HUES48 (cell line): ENCODE measurements at regions not wholly inside any gene's neighbourhood (a gene's known extent, or its start where the extent isn't known, plus 50 kb on each side); places are given as distances from the start of the nearest gene placed in this dataset.
"Not testable (repeated sequence)": the region's sequence is repeated elsewhere in the genome, so short reads cannot be mapped to it uniquely, and the experiment has no call there.

Experiments used
- H3K27ac ChIP-seq: one replicate; pipeline ENCODE4 v1.7.0; 2013; ENCODE audit warnings: low read depth, low read length, inconsistent platforms
- H3K27me3 ChIP-seq: 2 replicates; pipeline ENCODE4 v1.6.1; 2013; ENCODE audit warnings: mild to moderate bottlenecking, low read length; ENCODE audit not compliant: control insufficient read depth, insufficient read depth
- H3K36me3 ChIP-seq: 2 replicates; pipeline ENCODE4 v1.6.1; 2013; ENCODE audit warnings: low read length; ENCODE audit not compliant: control insufficient read depth, insufficient read depth
- H3K4me1 ChIP-seq: 2 replicates; pipeline ENCODE4 v1.6.1; 2013; ENCODE audit warnings: mild to moderate bottlenecking, low read length; ENCODE audit not compliant: control insufficient read depth, insufficient read depth
- H3K4me3 ChIP-seq: 2 replicates; pipeline ENCODE4 v1.5.1; 2013; ENCODE audit warnings: mild to moderate bottlenecking, low read depth, low read length
- H3K9ac ChIP-seq: 2 replicates; pipeline ENCODE4 v1.6.1; 2013; ENCODE audit warnings: mild to moderate bottlenecking, low read depth, low read length, moderate library complexity
- H3K9me3 ChIP-seq: 2 replicates; pipeline ENCODE4 v1.6.1; 2013; ENCODE audit warnings: low read length; ENCODE audit not compliant: control insufficient read depth, insufficient read depth

DNA sequence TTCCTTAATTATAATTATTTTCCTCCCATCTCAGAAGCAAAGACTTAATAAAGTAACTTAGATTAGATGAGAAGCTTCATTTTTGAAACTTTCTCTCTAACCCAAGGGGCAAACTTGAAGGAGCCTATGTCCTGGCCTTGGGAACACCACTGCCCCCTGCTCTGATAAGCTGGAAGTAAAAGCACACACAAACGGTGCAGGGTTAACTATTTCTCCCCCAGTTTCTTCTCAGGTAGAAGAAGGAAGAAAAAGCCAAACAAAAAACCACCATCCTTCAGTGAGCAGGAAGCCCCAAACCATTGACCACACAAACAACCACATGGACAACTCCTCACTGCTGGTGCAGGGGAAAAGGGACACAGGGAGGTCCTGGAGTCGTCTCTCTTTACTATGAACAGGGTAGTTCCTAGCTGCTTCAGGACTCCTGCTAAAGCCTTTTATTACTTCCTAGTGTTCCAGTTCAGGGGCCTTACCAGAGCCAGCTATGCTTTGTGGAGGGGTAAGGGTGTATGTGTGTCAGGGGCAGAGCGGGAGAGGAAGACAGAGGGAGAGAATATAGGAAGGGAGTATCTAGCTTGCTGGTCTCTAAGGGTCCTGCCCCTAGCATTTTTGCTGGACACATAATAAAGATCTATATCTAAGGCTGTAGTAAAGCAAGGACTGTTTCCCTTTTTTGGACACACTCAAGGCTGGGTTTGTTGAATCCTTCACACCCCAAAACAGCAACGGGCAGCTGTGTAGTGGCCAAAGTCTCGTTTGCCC is 94.0 kb upstream of the UMPS start:
- Histone ChIP-seq H3K27ac (no peak overlapping the region), H3K4me3 (no peak overlapping the region), H3K9me3 (no peaks in the 10 kb centered on the region), H3K4me1 (peaks cover 51% of the 10 kb centered on the region), H3K9ac (no peak overlapping the region), H3K36me3 (no peaks in the 10 kb centered on the region), H3K27me3 (no peaks in the 10 kb centered on the region)

DNA sequence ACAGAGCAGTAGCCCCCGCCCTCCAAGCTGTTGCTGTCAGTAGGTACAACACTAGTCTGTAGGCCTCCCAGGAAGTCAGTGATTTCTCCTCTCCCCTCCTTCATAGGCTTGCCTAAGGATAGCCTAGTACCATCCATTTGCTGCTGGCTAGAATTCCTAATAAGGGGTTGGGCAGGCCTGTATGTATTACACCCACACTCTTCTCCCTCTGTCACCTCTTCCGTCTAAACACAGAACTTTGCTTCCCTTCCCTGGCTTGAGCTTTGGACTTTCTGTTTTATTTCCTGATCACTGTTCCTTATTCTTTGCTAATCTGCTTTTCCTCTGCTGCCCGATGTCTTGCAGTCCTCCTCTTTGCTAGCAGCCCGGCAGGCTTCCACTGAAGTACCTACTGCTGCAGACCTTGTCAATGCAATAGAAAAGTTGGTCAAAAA is 93.4 kb upstream of the UMPS start:
- peaks cover 51% of the 10 kb centered on the region for H3K4me1 ChIP-seq
- H3K4me3 ChIP-seq: no peak overlapping the region
- H3K27me3 ChIP-seq: no peaks in the 10 kb centered on the region
- no peak overlapping the region for H3K27ac ChIP-seq
- H3K9me3 ChIP-seq: no peaks in the 10 kb centered on the region
- H3K9ac ChIP-seq: no peak overlapping the region
- H3K36me3 ChIP-seq: no peaks in the 10 kb centered on the region

DNA sequence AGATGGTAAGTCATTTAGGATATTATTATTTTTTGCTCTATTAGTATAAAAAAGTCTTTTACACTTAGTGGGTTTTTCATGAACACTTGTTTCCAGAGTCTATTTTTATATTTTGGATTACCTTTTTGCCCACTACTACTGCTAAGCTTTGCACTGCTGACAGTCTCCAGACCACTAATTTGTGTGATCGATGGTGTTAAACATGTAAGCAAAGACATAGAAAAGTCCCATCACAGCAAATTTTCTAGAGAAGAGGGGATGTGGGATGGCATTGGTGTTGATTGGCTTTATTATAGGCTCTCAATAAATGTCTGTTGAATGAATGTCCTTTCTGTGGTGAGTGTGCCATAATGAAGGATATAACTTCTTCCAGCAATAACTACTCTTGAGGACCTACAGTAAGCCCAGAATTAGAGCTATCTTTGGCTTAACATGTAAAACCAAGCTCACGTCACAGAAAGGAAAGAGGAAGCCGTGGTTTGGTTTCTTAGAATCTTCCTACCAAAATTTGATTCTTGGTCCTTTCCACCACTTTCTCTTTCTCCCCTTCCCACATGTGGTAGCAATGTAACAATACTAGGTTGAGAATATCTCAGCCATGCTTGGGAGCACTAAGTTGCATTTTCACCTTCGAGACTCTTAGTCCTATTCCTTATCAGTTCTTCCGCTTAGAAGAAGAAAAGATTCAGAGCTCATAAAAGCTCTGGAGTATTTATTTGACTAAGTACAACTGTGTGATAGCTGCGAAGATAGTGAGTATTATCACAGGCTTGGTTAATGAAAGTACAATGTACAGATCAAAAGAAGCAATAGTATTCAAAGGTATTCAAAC is 90.6 kb upstream of the UMPS start:
- Histone ChIP-seq H3K36me3 (no peaks in the 10 kb centered on the region), H3K4me1 (peaks cover 43% of the 10 kb centered on the region), H3K27ac (no peak overlapping the region), H3K9ac (no peak overlapping the region), H3K4me3 (no peak overlapping the region), H3K9me3 (no peaks in the 10 kb centered on the region), H3K27me3 (no peaks in the 10 kb centered on the region)

- Histone ChIP-seq H3K4me1 (peaks cover 31% of the 10 kb centered on the region), H3K27ac (no peak overlapping the region), H3K9ac (no peak overlapping the region), H3K4me3 (no peak overlapping the region), H3K36me3 (no peaks in the 10 kb centered on the region), H3K9me3 (no peaks in the 10 kb centered on the region), H3K27me3 (no peaks in the 10 kb centered on the region)
These were observed 89.5 kb upstream of the UMPS start for GRCh38 chr3:124640635-124641306.

GRCh38 chr3:124643453-124643852 is 86.8 kb upstream of the UMPS start:
- Histone ChIP-seq H3K36me3 (no peaks in the 10 kb centered on the region), H3K27ac (no peak overlapping the region), H3K27me3 (no peaks in the 10 kb centered on the region), H3K4me1 (peaks cover 6% of the 10 kb centered on the region), H3K9ac (no peak overlapping the region), H3K9me3 (no peaks in the 10 kb centered on the region), H3K4me3 (no peak overlapping the region)

DNA sequence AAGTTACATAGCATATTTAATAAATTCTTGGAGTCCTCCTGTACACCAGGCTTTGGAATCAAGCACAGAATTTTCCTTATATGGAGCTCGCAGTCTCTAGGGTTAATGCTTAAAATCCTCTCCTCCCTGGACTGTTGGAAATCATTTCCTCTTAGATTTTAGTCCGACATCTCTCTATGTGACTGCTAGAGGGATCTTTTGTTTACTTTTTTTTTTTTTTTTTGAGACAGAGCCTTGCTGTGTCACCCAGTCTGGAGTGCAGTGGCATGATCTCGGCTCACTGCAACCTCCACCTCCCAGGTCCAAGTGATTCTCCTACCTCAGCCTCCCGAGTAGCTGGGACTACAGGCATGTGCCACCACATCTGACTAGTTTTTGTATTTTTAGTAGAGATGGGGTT is 84.1 kb upstream of the UMPS start:
- not testable (repeated sequence) for H3K9me3 ChIP-seq, H3K4me1 ChIP-seq, H3K4me3 ChIP-seq, H3K27me3 ChIP-seq, H3K9ac ChIP-seq, H3K36me3 ChIP-seq, H3K27ac ChIP-seq

DNA sequence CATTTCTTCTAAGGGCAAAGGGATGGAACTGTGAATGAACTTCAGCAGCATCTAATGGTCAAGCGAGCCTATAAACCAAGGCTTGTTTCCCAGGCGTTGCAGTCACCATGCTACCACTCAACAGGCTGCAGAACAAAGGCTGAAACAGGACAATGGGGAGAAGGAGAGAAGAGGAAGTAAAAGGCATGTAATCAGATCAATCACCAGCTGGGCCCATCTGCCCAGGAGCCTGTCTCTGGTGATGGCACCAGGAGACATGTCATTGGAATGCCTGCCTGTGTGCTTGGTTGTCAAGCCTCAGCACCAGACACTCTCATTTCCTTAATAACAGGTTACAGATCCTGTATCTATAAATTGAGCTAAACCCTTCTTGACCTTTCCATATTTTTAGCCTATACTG is 81.7 kb upstream of the UMPS start:
- H3K4me3 ChIP-seq: no peak overlapping the region
- H3K9me3 ChIP-seq: no peaks in the 10 kb centered on the region
- H3K27ac ChIP-seq: no peak overlapping the region
- H3K36me3 ChIP-seq: no peaks in the 10 kb centered on the region
- H3K4me1 ChIP-seq: no peaks in the 10 kb centered on the region
- no peak overlapping the region for H3K9ac ChIP-seq
- no peaks in the 10 kb centered on the region for H3K27me3 ChIP-seq

- no peak overlapping the region for H3K27ac ChIP-seq
- no peak overlapping the region for H3K4me3 ChIP-seq
- no peaks in the 10 kb centered on the region for H3K9me3 ChIP-seq
- H3K4me1 ChIP-seq: no peaks in the 10 kb centered on the region
- H3K36me3 ChIP-seq: no peaks in the 10 kb centered on the region
- no peaks in the 10 kb centered on the region for H3K27me3 ChIP-seq
- H3K9ac ChIP-seq: no peak overlapping the region
These were observed 79.5 kb upstream of the UMPS start for GRCh38 chr3:124650798-124651197.

- H3K4me1 ChIP-seq, H3K36me3 ChIP-seq, H3K27me3 ChIP-seq, H3K9ac ChIP-seq, H3K4me3 ChIP-seq, H3K27ac ChIP-seq, H3K9me3 ChIP-seq: not testable (repeated sequence)
These were observed 78.8 kb upstream of the UMPS start for GRCh38 chr3:124651416-124651815.

GRCh38 chr3:124652009-124652408 is 78.2 kb upstream of the UMPS start:
- H3K4me1 ChIP-seq: no peaks in the 10 kb centered on the region
- H3K27ac ChIP-seq: no peak overlapping the region
- H3K9me3 ChIP-seq: no peaks in the 10 kb centered on the region
- H3K4me3 ChIP-seq: no peak overlapping the region
- no peaks in the 10 kb centered on the region for H3K27me3 ChIP-seq
- H3K36me3 ChIP-seq: no peaks in the 10 kb centered on the region
- no peak overlapping the region for H3K9ac ChIP-seq
